Left kidney (tissue), 1 donor: ENCODE measurements at regions not wholly inside any gene's neighbourhood (a gene's known extent, or its start where the extent isn't known, plus 50 kb on each side); places are given as distances from the start of the nearest gene placed in this dataset.

Experiments used
- DNase-seq: peaks from one replicate; pipeline ENCODE4 v3.0.0-alpha.2; 2013

DNA sequence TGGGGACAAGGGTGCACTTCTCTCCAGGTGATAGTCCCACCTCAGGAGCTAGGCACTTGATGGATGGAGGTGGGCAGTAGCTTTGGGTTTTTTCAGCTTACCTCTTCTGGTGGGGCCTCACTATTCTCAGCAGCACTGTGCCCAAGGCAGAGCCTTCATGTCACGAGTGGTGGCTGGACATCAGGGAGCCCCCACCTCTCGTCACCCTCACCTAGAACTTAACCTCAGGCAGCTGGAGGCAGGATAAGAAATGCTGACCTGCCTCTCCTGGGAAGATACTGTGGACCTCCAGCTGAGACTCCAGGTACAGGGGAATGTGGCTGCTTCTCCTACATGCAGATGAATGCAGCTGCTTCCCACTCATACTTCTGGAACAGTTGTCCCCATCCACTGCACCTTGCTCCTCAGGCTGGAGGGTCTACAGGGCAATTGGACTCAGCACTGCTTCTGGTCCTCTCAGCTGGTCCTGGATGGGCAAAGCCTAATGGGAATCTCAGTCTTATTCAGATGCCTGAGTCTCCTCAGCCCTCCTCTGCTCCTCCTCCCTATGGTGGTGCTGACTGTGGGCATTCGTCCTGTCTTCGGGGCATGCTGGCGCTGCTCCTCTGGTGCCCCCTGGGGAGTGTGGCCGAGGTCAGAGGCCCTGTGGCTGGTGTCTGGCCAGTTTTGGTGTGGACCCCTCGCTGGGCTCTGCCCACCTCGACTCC is 129.9 kb downstream of the KLF13 start:
- DNase-seq, result no peak

DNA sequence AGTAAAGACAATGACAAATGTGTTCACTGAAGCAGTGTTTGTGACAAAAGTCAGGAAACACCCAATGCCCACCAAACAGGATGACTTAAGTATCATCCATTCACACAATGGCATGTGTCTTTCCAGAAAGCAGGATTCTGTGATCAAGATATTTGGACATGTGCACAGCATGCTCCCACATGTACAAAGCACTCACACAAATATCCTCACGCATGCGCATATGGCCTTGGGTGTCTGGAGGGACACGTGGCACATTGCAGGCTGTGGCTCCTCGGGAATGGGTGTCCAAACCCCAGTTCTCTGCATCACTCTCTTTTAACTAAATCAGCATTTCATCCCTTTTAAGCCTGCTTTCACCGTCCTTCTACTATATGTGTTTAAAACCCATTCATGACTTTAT is 130.5 kb downstream of the KLF13 start:
- no peak for DNase-seq

DNA sequence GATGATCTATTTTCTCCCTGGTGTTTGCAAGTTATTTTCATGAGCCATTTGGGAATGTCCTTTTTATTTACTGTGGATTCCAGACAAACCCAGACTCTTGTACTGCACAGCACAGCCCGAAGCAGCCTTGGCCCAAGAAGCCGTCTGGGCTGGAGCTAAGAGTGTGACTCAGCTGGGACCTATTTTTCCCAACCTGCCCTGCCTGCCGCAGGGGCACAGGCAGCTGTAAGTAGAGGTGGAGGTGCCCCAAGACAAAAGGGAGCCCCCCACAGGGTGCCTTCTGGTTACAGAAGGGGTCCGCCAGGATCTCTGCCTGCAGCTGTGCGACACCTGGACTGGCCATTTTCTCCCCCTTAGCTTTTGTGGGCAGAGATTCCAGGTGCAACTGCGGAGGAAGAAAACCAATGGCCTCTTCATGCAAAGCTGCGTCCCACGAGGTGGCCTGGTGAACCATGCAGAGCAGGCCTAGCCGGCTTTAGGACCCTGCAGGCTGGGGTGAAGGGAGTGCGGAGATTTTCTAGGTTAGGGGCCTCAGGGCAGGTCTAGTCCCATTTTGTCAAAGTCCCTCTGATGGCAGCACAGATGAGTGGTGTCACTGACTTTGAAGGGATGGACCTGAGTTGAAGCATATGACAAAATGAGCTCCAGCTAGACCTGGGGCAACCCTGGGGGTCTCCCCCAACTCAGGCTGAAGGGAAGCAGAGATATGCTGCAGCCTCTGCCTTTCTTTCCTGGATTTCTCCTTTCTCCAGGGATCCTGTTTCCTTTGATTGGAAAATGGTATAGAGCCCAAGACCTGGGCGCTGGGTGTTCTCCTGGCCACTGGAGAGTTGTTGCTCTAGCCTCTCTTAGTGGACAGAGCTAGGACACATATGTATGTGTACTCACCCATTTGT is 131.2 kb downstream of the KLF13 start:
- DNase-seq, result no peak

DNA sequence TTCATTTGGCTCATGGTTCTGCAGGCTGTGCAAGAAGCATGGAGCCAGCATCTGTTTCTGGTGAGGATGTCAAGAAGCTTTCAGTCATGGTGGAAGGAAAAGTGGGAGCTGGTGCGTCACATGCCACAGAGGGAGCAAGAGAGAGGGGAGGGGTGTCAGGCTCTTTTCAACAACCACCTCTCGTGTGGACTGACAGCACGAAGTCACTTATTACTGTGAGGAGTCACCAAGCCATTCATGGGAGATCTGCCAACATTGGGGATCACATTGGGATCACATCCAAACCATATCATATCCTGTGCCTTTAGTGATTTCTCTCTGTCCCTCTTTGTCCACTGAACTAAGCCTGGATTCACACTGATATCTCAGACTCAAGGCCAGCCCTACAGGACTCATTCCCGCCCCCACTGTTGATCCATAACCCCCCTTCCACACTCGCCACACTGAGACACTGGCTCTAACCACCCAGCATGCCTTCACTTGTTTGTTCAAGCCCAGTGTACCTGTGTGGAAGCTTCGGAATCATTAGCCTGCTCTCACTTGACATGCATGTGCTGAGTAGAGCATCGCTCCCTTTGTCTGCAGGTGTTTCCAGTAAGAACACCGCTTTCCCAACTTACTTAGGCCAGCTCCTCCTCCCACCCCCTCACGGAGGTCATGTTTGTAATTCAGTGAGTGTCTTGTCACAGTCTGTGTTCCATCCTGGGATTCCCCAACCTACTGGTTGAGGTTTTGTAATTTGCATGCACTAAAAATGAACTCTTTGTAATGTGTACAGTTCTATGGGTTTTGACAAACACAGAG is 132.2 kb downstream of the KLF13 start:
- DNase-seq, result no peak

GRCh38 chr15:31459400-31459748 is 132.7 kb downstream of the KLF13 start:
- no peak for DNase-seq

- no peak for DNase-seq
These were observed 134.7 kb downstream of the KLF13 start for GRCh38 chr15:31461375-31461774.

DNA sequence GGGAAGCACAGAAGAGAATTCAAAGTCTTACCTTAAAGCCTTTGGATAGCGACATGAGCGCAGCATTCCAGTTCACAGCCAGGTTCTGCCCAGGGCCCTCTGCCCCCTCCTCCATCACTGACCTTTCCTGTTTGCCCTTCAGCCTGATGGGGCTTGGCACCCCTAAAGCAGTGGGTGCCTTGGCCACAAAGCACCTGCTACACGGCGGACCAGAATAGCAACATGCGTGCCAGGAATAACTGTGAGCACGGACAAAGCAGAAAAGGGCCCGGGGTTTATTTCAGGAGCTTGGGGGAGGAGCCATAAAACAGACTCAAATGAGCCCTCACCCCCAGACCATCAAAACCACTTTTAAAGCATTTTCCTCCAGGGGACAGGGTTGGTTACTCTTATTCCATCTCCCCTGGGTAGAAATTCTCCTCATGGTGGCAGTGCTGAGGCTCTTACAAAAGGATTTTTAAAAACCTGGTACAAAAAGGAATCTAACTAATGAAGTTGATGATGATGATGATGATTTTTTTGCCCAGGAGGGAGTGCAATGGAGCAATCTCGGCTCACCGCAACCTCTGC is 135.4 kb downstream of the KLF13 start:
- DNase-seq, result no peak

- DNase-seq, result no peak
These were observed 137.0 kb downstream of the KLF13 start for GRCh38 chr15:31463521-31464102.

GRCh38 chr15:31464216-31465082 is 137.8 kb downstream of the KLF13 start:
- no peak for DNase-seq

- DNase-seq, result no peak
These were observed 138.7 kb downstream of the KLF13 start for GRCh38 chr15:31465083-31465955.

DNA sequence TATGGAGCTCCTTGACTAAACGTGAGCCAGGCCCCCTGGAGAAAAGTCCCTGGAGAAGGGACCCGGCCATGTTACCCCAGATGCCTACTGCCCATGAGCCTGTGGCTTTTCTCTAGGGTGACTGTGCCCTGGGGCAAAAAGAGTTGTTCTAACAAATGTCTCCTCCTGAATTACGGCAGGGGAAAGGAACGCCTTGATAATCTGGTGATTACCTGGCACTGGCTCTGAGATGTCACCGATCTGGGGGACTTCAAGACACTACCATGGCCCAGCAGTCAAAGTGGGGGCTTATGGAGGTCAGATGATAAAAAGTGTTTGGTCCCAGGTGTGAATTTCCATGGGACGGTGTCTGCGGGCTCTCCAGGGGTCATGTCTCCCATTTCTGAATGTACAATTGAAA is 140.7 kb downstream of the KLF13 start:
- DNase-seq, result no peak

- DNase-seq, result no peak
These were observed 142.5 kb downstream of the KLF13 start for GRCh38 chr15:31468911-31469785.

GRCh38 chr15:31469786-31470525 is 143.3 kb downstream of the KLF13 start:
- DNase-seq, result no peak

GRCh38 chr15:31470756-31471155 is 144.1 kb downstream of the KLF13 start:
- no peak for DNase-seq

GRCh38 chr15:31471731-31472430 is 145.2 kb downstream of the KLF13 start:
- no peak for DNase-seq

DNA sequence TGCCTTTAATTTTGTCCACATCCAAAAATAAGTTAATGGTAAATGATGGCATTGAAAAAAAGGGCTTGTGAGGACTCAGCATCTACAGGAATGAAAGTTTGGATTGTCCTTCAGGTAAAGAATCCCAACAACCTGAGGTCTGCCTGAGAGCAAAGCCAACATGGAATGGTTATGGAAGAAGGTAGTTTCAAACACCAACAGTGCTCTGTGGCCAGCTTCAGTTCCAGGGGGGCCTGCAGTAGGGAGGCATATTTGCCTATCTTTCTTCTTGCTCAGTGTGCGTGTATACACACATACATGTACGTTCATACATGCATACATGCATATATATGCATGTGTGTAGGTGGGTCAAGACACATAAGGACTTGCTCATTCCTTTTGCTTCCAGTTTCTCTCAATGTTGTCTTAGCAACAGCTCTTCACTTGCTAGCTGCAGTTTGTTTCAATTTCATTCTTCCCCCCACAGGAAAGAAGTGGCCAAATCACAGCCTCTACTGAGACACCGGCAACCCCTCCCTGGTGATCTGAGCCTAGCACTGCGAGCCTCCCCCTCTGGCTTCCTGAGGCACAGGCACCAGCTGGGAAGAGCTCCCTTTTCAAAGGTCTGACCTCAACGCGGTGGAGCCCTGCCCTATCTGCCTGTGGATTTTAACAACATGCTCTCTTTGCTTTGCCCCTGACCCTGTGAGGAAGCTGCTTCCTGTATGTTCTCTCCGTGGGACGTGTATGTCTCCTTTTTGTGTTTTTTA is 146.2 kb downstream of the KLF13 start:
- peak; percentile 60 for DNase-seq
